ENCODE measurements at regions not wholly inside any gene's neighbourhood (a gene's known extent, or its start where the extent isn't known, plus 50 kb on each side); places are given as distances from the start of the nearest gene placed in this dataset.

DNA sequence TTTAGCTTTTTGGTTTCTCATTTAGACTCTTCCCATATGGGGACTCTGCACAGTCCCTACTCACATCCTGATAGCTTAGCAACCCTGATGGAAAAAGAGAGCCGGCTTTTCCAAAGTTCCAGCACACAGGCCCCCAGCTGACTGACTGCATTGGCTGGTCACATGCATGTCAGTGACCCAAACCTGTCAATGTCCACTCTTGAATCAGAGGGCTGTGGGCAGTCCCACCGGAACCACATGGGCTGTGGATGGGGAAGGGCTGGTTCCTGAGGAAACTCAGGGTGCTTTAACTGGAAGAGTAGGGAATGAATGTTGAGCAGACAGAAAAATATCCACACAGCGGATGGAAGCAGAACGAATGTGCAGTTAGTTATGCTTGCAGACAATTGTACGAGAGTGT lies 136.6 kb downstream of the NSG2 start:
- TF ChIP-seq, protein P1, sequence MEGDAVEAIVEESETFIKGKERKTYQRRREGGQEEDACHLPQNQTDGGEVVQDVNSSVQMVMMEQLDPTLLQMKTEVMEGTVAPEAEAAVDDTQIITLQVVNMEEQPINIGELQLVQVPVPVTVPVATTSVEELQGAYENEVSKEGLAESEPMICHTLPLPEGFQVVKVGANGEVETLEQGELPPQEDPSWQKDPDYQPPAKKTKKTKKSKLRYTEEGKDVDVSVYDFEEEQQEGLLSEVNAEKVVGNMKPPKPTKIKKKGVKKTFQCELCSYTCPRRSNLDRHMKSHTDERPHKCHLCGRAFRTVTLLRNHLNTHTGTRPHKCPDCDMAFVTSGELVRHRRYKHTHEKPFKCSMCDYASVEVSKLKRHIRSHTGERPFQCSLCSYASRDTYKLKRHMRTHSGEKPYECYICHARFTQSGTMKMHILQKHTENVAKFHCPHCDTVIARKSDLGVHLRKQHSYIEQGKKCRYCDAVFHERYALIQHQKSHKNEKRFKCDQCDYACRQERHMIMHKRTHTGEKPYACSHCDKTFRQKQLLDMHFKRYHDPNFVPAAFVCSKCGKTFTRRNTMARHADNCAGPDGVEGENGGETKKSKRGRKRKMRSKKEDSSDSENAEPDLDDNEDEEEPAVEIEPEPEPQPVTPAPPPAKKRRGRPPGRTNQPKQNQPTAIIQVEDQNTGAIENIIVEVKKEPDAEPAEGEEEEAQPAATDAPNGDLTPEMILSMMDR (IDR thresholded peaks at IDR 0.05 in 4 of 5, conservative IDR thresholded peaks at IDR 0.05 in 1 of 5): no peak
- no peak for TF ChIP-seq POLR2A (IDR thresholded peaks at IDR 0.05)

Data from gastrocnemius medialis (tissue), 4 donors.